Cerebellar cortex (tissue), 1 donor: ENCODE measurements at regions not wholly inside any gene's neighbourhood (a gene's known extent, or its start where the extent isn't known, plus 50 kb on each side); places are given as distances from the start of the nearest gene placed in this dataset.
A peak's percentile ranks its signal among the peaks of the same experiment; 100 is the strongest.

Experiments used
- DNase-seq: peaks from one replicate; pipeline ENCODE4 v3.0.0-alpha.2; 2015; ENCODE audit warnings: low spot score

DNA sequence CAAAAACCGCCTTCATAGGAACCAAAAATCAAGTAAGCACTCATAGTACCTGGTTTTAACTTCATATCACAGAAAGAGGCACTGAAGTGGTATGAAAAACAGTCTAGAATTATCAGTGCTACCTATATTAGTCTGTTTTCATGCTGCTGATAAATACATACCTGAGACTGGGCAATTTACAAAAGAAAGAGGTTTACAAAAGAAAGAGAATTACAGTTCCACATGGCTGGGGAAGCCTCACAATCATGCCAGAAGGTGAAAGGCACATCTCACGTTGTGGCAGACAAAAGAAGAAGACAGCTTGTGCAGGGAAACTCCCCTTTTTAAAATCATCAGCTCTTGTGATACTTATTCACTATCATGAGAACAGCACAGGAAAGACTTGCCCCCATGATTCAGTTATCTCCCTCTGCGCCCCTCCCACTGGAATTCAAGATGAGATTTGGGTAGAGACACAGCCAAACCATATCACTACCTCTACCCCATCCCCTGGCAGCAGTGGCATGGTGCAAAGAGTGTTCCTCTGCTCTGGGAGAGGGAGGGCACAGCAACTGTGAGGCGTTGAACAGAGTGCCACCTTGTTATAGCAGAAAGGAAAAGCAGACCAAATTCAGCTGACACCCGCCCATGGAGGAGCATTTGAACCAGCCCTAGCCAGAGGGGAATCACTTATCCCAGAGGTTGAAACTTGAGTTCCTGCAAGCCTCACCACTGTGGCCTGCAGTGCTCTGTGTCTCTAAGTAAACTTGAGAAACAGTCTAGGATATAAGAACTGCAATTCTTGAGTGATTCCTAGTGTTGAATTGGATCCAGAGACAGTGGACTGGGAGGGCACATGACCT lies 61.9 kb upstream of the PTPRZ1 start:
- no peak for DNase-seq

DNA sequence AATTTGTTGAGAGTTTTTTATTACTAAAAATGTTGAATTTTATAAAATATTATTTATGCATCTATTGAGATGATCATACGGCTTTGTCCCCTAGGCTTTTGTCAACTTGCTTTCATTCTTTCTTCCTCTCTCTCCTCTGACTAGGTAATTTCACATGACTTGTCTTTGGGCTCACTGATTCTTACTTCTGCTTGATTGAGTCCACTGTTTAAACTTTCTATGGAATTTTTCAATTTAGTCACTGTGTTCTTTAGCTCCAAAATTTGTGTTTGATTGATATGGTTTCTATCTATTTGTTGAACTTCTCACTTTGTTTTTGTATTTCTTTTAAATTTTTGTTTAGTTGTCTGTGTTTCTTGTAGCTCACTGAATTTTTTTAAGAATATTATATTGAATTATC lies 65.9 kb upstream of the PTPRZ1 start:
- no peak for DNase-seq

DNA sequence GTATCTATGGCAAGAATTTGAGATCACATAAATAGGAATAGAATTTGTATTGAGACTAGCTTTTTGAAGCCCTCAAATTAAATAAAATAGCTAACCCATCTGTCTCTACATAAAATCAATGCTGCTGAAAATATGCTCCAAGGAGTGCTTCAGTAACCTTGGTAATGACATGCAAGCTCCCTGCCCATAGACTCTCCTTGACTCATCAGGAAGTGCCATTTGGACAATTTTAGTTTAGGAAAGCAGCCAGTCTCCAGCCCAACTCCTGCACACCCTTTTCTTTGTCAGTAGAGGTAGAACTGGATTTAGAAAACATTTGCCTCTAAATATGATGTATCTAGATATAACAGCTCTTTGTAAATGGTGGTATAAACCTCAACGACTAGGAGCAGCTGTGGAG lies 69.9 kb upstream of the PTPRZ1 start:
- no peak for DNase-seq

DNA sequence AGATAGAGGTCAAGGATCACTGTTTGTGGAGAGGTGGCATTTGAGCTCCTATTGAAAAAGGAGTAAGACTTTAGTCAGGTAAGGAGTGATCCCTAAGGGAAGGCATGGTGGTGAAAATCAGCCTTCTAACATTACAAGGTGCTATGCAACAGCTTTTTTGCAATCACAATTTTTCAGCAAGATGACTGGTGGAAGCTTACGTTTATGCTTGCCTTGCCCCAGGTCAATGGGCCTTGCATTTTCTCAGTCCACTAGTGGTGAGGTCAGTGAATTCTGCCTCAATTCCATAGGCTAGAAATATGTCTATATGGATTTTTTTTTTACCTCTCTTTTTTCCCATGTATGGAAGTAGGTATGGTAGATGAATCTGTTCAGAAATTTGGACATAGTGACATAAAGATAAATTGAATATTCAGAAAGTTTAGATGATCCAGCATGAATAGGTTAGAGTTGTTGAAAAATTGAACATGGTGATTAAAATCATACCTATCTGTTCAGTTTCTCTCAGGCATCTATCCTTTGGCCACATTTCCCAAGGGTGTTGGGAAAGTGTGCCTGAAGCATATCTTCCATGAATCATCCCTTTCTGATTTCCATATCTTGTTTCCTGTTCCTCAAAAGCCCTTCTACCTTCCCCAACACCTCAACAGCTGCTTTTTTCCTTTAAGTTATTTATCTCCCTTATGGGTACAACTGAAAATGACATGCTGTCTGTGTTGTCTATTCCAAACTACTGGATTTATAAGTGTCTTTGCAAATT lies 71.9 kb upstream of the PTPRZ1 start:
- DNase-seq: no peak

DNA sequence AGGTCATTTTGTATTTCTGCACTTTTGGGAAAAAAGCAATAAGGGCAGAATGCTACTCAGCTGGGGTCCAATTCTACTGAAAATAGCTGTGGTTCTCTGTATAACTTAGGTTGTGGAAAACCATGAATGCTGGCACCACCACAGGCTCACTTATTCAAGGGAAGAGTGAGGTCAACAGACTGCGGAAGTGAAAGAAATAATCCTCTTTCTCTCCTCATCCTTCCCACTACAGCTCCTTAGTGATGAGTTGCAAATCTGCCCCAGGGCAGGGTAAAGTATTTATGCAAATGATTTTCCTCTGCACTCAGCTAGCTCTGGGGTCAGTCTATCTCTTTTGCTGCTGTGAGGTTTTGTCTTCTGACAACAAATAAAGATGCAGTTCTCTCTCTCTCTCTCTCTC lies 74.1 kb upstream of the PTPRZ1 start:
- DNase-seq: peak; percentile 10

DNA sequence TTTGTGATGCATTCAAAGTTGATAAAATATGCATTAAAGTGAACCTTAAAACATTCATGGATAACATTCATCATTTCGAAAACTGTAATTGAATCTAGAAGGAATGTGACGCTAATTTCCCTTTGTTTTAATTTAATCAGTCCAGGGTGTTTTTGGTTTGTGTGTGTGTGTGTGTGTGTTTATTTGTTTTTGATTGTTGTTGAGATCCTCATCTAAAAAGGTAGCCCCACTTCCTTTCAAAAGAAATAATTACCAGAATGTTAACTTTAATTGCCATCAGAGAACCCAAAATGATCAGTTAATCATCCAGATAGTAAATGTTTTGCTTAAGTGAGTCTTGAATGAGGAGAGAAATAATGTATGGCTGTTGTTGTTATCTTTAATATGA lies 74.5 kb upstream of the PTPRZ1 start:
- no peak for DNase-seq

DNA sequence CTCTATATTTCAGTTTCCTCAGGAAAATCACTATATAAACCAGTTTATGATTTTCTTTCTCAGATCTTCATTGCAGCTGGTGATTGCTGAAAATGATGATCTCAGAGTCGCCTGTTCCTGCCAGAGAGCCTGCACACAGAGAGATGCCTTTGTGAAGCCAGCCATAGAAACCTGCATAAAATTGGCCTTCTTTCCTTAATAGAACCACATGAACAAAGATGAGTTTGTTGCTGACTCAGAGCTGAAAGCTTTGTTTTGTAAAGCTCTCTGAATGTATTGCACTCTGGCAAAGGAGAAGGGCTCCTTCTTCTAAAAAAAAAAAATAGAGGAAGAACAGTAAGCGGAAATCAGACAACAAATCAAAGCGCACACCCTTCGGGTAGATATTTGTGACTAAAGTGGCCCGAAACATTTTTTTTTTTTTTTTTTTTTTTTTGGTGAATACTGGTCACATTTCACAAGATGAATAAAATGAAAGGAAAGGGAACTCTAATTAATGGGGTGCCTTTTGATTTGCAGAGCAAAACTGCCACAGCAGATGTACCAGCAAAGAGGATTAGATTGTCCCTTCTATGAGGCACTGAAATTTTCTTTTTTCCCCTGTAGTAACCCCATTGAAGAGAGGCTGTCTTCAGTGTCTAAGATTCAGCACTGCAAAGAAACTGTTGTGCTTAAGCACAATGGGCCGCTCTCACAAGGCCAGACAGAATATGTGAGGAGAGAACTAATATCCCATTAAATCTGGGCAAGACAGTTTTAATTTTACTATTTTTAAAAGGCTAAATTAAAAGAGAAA lies 75.1 kb upstream of the PTPRZ1 start:
- peak; percentile 26 for DNase-seq

DNA sequence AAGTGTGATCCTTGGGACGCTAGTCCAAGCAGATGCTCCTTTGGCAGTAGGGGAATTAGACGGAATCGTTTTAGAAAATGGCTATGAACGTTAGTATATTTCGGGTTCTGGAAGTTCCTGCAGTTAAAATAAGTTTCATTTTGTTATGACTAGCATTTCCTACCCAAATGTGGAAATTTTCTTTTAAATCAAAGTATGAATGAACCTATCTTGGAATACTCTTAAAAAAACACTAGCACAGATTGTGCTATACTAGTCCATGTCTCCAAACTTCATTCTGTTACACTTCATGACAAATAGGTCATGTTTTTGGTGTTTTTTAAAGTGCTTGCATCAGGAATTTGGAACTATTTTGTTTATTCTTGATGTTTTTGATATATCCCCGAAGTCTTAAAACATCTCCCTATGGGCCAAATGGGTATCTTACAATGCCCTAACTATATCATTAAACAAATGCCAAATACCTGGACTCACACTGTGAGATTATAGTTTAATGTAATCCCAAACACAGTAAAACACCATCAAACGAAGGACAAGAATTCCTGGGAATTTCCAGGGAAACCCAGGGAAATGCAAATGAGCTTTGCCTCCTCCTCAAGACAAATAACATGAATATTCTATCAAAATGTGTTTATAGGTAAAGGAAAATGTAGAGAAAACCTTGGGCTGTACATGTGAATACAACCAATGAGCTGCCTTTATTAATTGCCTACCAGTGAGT lies 75.9 kb upstream of the PTPRZ1 start:
- no peak for DNase-seq

DNA sequence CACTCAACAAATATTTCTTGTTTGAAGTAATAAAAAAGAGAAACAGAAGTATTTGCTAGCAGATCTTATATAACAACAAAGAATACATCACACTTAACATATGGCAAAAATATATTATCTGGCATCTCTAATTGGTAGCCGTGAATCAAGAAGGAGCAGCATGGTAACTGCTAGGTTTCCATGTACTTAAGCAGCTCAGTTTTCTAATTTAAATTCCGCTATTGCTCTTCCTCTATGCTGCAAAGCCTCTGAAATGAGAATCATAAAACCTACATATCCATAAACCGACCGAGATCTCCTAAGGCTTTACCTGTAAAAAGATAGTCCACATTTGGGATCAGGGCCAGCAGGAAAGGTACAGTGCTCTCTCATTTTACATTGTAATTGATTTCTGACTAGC lies 76.6 kb upstream of the PTPRZ1 start:
- no peak for DNase-seq

DNA sequence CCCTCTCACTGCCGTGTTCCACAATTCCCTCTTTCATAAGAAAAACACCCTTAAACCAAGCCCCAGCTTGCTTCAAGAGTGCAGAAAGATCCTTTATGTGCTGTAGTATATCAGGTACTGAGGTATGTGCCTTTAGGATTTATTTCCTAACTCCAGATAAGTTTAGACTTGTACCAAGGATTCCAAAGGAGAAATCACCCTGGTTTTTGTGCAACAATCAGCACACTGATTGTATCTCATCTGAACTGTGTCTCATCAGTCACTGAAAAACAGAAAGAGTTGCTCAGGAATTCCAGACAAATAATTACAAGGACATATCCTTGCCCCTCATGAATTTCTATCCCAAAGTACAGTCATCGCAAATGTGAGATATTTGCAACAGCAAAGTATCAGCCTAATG lies 77.2 kb upstream of the PTPRZ1 start:
- no peak for DNase-seq

DNA sequence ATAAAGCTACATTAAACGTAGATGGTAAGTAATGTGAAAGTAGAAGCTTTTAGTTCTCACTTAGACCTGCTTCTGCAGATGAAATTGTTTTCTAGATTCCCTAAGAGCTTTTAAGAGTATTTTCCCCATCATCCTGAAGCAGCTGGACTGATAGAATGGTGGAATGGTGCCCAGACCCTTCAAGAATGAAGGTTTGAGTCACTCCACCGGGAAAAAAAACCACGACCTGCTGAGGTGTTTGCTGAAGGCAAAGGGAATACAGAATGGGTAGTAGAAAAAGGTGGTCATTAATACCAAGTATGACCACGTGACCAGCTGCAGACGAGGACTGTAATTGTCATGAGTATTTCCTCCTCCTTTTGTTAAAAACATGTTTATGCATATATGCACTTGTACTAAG lies 79.2 kb upstream of the PTPRZ1 start:
- DNase-seq: no peak

DNA sequence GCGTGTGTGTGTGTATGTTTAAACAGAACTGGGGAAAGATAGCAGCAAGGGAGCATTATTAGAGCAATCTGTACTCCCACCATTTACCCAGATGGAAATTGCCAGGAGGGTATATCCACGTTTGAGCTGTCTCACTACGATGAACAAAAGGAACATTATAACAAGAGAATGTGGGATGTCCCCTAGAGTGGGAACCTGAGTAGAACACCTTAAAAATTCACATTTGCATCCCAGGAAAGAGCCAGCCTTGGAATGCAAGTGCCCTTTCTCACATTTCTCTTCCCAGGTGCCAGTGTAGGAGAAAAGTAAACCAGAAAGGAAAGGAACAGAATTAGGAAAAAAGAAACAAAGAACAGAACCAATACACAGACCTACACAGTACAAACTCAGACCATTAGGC lies 95.3 kb upstream of the PTPRZ1 start:
- DNase-seq: no peak

DNA sequence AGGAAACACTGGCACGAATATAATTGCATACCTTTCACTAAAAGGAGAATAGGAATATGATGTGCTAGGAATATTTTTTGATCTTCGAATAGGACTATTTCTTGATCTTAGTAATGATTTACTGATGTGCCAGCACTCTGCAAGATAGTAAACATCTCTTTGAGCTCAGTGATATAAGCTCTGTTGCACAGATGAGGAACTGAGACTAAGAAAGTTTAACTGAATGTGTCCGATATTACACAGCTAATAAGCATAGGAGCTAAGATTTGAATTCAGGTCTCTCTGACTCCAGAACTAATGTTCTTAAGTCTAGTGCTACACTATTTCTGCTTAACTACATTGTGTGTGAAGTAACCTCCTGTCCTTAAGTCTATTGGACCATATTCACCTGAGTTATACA lies 98.4 kb upstream of the PTPRZ1 start:
- DNase-seq: no peak

DNA sequence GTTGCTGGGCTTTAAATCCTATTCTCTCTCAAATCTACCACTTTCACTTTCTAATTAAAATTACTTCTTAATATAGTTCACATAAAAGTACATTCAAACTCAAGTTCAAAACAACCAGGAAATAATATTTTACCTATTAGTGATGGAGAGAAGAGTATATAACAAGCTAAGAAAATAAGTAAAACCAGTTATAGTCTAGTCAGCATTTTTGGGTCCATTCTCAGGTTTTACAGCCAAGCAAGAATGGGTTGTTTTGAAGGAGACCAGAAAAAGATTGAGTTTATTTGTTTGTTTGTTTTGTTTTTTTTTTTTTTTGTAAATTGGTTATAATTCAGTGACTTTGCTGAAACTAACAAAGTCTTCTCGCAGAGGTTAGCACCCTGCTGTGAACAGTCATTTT lies 106.3 kb upstream of the PTPRZ1 start:
- DNase-seq: no peak

DNA sequence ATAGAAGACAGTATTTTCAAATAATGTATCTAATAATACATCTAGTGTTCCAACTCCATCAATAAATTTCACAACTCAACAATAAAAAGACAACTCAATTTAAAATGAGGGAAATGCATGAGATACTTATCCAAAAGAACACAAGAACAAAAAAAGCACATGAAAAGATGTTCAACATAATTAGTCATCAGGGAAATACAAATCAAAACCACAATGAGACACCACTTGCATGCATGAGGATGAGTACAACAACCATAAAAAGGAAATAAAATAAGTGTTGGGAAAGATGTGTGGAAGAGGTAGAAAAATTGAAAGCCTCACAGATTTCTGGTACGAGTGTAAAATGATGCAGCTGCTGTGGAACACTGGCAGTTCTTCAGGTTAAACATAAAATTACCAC lies 111.6 kb upstream of the PTPRZ1 start:
- DNase-seq: no peak

DNA sequence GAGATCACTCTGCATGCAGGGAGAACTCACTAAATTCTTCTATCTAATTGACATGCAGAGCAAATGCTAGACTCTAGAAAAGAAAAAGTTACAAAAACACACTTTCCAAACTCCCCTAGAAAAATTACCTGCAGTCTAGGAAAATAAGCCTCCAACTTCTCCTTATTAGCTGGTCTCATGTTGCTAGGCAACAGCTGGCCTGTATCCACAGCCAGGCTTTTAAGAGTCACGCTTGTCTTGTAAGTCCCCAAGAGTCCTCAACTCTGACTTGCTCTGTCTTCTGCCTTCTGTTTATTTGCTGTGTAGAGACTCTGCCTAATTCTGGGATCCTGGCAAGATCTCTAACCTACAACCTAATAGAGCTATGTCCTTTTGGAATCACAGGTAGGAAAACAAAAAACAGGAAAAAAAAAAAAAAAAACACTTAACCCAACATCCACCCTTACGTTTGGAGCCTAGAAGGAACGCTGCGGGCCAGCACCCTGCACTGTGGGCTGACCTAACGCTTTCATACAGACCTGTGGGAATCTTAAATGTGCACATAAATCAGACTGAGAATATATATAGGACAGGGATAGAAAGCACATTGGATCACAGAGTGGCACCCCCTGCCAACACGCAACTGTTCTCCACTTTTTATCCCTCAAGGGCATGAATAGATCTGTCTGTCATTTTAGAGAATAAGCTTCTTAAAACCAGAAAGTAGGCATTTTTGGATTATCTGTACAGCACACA lies 117.0 kb upstream of the PTPRZ1 start:
- peak; percentile 8 for DNase-seq

DNA sequence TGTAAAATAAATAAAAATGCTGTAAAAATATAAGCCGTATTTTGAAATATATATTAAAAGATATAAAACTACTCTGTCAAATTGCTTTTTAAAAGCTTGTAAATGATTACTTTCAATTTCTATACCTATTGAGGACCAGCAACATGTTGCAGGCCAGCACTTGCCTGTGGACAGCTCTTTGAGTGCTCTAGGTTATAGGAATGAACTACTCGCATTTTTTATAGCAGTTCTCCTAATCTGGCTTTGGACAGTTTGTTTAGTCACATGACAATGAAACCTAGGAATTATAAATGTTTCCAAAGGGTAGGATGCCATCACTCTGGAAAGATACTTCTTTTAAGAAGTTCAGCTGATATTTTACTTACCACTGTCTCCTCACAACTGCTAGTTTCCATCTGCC lies 117.7 kb upstream of the PTPRZ1 start:
- no peak for DNase-seq

DNA sequence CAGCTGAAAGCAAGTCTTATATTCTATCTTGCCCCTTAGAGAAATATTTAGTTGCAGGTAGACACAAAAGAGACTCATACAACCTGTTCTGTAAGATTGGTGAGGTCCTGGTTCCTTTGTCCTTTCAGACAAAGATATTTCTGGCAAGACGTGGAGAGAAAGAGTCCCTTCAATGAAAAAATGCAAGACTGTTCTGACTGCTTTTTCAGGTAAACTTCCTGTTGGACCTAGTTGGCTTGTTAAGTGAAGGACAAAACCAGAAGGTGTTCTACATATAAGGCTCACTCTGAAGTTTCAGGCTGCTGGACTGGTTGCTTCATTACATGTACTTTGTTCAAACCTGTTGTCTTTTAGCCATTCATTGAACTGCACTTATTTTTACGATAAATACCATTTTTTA lies 119.0 kb upstream of the PTPRZ1 start:
- DNase-seq: no peak

DNA sequence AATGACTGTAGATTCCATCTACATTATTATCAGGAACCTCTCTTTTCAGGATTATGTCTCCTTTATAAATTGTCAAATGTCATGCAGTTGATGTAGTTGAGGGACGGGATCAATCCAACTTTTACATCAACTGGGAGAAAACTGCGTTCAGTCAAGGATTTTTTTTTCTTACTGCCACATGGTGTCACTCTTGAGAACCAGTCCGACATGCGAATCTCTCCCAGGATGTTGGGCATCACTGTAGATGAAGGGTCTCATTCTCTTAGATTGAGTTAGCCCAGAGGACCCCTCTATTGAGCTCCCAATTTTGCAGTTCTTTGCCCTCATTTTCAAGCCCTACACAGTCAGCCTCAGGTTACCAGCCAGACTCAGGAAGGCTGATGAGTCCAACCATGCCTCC lies 120.3 kb upstream of the PTPRZ1 start:
- peak; percentile 5 for DNase-seq

DNA sequence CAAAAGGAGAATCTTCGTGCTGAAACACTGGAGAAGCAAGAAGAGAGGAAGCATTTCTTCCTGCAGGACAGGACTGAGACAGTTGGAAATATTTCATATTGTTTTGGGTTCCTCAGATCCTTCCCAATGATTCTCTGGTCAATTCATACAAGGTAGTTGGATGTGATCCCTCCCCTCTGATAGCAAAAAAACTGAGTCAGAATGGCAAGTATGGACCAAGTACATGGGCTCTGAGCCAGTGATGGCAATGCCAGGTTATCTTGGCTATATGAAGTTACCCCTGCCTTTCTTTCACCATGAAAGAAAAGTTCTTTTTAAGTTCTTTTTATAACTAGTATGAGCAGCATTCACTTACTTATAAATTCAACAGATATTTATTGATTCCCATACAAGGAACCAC lies 124.4 kb upstream of the PTPRZ1 start:
- DNase-seq: no peak

DNA sequence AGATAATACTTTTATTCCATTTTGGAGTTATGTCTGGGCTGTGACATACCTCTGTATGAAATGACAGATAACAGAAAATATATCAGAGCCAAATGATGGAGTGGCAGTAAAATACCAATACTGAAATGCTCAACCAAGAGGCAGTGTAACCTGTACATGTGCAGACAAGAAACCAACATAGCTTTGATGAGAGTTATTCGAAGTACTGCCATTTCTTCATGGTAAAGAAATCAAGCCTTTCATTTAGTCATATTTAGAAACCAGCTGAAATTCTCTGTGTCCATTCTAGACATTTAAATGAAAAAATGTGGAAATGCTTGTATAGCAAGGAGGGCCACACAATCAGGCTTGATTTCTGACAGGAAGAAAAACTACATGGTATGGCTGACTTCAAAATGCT lies 127.1 kb upstream of the PTPRZ1 start:
- DNase-seq: no peak

DNA sequence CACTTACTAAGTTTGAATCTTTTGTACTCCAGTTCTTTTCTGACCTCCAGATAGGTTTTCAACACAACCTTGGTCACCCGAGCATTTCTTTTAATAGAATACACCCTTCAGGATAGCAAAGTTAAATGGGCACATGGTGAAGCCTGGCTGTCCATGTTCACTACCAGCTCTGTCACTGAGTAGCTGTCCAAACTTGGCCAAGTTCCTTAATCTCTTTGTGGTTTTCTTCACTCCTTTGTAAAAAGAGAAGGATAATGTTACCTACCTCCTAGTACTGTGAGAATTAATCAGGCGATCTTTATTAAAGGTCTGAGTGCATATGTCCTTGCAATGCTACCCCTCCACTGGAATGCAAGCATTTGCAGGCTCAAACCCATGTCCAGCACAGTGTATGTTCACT lies 128.1 kb upstream of the PTPRZ1 start:
- no peak for DNase-seq
